Fibroblast of skin of left quadriceps (primary cell): ENCODE measurements at regions not wholly inside any gene's neighbourhood (a gene's known extent, or its start where the extent isn't known, plus 50 kb on each side); places are given as distances from the start of the nearest gene placed in this dataset.
A peak's percentile ranks its signal among the peaks of the same experiment; 100 is the strongest.
"Not testable (repeated sequence)": the region's sequence is repeated elsewhere in the genome, so short reads cannot be mapped to it uniquely, and the experiment has no call there.

Experiments
- DNase-seq, 2 experiments: peaks; one replicate each; pipeline ENCODE4 v3.0.0-alpha.2; 2013; ENCODE audit warnings: low read depth in 2 of 2

DNA sequence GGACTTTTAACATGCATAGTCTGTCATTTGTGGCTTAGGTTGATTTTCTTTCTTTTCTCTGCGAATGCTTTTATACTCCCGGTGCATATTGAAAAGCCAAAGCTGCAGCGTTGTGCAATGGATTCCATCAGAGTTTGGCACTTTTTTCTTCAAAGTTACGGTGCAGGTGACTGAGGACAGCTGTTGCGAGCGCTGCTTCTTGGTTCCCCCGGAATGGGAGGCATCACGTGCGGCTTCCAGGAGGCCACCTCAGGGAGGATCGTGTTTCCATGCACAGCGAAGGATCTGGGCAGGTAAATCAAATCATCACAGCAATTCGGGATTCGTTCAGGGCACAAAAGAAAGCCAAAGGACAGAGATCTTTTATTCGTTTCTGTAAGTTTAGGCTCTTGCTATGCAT is 109.6 kb upstream of the ALKAL2 start:
- DNase-seq, result no peak

DNA sequence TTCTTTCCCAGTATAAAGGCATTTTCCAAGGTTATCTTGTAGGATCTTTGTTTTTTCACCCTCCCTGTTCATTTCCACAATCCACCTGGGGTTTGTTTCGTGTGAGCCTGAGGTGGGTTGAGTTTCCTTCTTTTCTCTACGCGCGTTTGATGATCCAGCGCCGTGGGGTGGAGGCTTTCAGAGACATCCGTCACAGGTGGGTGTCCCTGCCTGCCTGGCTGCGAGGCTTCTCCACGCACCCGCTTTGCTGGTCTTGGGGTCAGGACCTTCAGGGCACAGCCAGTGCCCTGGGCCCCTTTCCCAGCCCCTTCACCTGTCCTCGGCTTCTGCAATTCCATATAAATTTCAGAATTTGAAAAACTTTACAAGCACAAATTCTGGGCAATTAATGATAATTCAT is 109.0 kb upstream of the ALKAL2 start:
- DNase-seq, result no peak

DNA sequence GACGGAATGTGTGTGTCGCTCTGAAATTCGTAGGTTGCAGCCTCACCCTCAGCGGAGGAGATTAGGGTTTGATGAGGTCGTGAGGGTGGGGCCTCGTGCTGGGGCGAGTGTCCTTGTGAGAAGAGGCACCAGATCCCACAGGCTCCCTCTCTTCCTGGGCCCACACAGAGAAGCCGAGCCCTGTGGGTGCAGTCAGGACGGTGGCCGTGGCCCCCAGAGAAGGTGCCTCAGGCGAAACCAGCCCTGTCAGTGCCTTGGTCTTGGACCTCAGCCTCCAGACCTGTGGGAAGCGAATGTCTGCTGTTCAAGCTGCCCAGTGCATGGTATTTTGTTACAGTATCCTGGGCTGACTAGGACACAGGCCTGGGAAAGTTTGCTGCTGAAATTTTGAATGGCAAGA is 108.0 kb upstream of the ALKAL2 start:
- DNase-seq, result no peak

DNA sequence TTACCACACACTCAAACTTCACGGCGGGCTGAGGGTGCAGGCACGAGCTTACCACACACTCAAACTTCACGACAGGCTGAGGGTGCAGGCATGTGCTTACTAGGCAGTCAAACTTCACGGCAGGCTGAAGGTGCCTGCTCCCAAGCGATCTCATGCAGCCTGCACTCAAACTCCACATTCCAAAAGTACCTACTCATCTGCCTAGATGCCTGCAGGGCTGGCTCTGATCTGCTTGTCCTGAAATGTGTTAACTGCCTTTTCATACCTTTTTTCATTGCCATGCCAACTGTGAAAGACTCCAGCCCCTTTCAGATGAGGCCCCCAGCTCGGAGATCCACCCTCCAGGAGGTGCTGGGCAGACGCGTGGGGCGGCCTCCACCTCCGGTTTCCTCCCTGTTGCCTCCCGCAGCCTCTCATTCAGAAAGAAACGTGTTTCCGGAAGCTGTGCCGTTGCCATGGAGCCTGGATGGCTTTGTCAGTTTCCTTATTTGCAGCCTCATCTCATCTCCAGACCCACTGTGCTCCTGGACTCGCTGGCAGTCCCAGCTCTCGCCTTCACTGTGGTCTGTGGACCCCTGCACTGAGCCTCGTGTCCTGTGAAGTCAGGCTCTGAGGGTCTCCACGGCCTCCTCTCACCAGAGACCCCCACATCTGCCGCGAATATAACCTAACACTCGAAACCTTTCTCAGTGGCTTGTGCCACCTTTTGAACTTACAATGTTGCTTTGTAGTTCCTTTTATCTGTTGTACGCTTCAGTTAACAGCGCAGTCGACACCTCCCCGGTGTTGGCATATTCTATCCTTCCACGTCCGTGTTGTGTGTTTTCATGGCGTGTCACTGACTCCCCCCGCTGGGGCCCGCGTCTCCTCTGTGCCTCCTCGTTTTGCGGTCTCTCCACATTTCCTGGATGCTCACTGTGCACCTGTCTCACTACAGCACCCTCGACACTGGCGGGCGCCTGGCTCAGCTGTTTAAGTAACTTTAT is 106.1 kb upstream of the ALKAL2 start:
- peak; percentile 1 to 7 for DNase-seq

DNA sequence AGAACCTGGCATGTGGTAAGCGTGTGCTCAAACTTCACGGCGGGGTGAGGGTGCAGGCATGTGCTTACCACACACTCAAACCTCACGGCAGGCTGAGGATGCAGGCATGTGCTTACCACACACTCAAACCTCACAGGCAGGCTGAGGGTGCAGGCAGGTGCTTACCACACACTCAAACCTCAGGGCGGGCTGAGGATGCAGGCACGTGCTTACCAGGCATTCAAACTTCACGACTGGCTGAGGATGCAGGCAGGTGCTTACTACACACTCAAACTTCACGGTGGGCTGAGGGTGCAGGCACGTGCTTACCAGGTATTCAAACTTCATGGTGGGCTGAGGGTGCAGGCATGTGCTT is 105.0 kb upstream of the ALKAL2 start:
- DNase-seq, result no peak

DNA sequence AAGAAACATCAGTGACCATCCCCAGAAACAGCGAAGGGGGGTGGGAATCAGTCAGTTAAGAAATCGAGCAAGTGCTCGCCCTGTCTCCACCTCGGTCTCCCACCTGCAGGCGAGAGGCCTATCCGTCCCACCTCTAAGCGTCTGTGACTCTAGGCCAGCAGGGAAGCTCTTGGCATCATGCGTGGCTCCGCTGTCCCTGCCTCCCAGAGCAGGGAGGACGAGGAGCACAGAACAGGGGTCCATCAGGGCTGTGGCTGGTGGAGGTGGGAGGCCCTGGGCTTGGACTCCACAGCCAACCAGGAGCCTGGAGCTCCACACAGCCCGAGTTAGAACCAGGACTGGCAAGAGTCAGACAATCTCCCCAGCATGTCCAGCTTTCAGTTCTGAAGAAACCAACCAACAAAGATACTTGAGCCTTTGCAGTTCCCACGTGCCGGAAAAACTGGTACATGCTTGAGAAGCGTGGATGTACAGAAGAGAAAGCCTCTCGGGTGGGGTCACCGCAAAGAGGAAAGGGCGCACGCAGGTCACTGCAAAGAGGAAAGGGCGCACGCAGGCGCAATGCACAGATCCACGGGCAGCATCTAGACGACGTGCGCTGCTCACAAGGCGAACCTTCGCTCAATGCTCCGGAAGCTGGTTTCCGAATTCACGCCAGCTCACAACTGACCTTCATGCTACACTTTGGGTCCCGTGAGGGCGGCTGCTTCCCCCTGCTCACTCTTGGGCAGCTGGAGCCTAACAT is 104.5 kb upstream of the ALKAL2 start:
- no peak for DNase-seq

DNA sequence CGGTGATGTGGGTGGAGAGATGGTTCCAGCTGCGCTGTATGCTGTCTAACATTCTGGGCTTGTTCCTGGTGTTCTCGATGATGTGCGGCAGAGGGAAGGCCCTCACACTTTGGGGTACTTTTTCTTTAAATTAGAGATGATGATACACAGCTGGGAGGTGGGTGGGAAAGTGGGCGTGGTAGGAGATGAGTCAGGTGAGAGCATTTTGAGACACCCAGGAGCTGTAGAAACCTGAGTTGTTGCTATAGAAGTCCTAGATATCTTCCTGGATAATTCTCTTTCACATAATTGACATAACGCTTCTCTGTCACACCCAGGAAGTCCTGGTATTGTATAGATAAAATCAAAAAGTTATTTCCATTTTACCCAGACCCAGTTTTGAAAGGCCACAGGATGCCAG is 103.8 kb upstream of the ALKAL2 start:
- no peak for DNase-seq

DNA sequence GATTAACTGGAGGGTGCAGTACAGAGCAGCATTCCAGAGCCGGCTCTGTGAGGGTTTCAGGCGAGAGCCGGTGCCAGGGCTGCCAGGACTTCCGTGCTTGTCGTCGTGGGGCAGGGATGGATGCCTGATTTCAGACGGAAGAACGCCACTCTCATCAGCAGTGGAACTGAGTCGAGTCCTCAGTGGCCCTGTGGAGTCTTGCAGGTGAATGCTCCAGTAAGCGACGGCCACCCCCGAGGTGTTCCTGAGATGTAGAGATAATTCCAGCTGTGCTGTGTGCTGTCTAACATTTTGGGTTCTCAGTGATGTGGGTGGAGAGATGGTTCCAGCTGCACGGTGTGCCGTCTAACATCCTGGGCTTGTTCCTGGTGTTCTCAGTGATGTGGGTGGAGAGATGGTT is 103.1 kb upstream of the ALKAL2 start:
- no peak for DNase-seq

DNA sequence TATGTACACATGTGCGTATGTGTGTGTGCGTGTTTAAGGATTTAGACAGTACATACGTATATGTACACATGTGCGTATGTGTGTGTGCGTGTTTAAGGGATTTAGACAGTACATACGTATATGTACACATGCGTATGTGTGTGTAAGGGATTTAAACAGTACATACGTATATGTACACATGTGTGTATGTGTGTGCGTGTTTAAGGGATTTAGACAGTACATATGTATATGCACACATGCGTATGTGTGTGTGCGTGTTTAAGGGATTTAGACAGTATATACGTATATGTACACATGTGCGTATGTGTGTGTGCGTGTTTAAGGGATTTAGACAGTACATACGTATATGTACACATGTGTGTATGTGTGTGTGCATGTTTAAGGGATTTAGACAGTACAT is 102.1 kb upstream of the ALKAL2 start:
- not testable (repeated sequence) for DNase-seq

DNA sequence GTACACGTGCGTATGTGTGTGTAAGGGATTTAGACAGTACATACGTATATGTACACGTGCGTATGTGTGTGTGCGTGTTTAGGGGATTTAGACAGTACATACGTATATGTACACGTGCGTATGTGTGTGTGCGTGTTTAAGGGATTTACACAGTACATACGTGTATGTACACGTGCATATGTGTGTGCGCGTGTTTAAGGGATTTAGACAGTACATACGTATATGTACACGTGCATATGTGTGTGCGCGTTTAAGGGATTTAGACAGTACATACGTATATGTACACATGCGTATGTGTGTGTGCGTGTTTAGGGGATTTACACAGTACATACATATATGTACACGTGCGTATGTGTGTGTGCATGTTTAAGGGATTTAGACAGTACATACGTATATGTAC is 100.9 kb upstream of the ALKAL2 start:
- DNase-seq, result not testable (repeated sequence)

DNA sequence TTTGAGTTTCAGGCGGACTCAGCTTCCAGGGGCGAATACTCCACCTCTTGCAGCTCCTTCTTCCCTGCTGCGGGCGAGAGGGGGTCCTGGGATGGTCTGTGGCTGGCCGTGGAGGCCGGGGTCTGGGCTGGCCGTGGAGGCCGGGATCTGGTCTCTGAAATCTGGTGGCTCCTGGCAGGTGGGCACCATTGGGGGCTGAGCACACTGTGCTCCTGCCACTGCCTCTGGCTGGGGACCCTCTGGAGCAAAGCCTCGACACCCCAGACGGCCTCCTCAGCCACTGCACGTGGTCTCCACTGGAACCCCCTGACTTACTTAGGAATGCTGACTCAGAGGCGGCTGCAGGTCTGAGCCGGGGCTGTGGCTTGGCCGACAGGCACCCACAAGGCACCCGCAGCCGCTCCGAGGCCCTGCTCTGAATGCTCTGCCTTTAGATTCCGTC is 100.1 kb upstream of the ALKAL2 start:
- DNase-seq, result no peak

DNA sequence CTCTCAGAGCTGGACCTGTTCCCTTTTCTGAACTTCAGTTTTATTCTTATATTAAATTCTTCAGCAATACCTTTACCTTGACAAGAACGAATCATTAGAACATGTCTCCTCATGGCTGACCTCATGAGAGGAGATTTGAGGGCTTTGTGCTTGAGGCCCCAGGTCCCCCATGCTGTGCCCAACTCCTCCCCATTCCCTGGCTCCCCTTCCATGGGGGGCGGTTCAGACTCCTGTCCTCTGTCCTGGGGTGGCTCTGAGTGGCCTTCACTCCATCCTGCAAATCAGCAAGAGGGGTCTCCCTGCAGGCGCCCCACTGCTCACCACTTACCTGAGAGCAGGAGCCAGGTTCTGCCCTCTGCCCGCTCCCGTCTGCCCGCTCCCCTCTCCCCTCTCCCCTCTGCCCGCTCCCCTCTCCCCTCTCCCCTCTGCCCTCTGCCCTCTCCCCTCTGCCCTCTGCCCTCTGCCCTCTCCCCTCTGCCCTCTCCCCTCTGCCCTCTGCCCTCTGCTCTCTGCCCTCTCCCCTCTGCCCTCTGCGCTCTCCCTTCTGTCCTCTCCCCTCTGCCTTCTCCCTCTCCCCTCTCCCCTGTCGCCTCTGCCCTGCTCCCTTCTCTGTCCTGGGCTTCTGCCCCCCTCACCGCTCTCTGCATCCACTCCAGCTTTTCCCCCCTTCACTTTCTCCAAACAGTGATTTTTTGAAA is 98.7 kb upstream of the ALKAL2 start:
- no peak for DNase-seq

DNA sequence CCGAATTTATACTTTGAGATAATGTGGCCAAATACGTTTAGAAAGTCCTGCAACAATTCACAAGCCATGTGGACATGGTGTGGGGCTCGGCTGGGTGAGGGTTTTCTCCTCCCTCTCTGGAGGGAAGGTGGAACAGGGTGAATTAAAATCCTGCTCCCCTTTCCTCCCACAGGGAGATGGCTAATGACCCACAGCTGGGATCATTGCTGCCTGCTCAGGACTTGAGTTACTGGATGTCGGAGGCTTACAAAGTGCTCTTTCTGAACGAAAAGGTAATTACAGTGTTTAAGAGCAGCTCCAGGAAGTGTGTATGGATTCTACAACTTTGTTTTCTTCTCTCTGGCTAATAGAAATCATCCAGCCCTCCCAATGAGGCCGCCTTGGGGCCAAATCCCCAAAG is 97.9 kb upstream of the ALKAL2 start:
- no peak for DNase-seq

DNA sequence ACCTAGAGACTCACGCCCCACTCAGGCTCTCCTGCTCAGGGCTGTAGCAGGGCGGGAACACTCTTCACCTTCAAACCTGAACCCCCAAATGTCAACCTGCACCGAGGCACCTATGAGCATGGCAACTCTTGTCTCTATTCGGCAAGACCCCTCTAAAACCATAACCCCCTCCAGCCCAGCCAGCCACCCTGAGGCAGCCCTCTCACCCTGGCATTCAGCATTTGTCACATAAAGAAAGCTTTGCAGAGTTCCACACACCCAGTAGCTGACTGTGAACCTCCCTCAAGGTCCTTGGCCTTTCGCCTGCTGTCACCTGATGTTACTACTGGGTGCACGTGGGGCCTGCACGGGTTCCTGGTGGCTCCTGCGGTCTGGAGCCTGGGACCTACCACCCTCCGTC is 97.2 kb upstream of the ALKAL2 start:
- no peak for DNase-seq

DNA sequence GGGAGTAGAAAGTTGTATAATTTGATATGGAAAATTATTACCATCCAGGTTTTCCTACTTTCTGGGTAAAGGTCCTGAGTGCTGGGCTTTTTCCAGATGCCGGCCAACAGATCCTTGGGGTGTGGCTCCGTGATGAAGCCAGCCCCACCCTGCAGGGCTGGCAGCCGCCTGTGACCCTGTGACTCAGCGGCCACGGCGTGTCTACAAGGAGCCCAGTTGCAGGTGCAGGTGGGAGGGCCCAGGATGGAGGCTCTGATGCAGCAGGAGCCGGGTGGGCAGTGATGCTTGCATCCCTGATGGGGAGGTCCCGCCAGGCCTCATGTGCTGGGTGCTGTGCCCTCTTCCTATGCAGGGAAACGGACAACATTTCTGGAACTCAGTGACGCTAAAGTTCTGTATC is 96.0 kb upstream of the ALKAL2 start:
- no peak for DNase-seq

DNA sequence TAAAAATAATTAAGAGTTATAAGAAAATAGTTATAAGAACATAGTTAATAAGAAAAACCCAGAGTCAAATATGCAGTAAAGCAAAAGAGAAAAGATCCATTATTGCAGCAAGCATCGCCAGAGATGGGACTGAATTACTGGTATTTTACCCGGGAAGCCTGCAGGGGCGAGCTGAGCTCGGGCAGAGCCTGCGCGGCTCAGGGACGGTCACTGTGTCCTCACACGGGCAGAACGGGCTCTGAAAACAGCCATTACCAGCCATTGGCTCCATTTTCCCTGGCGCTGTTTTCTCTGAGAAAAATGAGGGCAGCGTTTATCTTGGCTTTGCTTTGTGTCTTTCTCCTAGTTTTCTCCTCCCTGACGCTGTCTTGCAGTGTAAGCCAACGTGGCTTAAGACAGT is 95.3 kb upstream of the ALKAL2 start:
- no peak for DNase-seq

DNA sequence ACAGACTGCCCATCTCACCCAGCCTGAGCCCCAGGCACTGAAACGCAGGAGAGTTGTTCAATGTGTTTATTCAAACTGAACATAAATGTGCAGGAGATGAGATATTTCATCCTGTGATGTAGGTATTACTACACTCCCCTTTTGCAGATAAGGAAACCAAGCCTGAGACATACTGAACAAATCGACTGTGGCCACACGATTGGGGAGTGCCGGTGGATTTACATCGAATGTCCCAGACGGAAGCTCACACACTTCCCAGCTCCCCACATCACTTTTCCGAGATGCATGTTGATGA is 94.8 kb upstream of the ALKAL2 start:
- DNase-seq, result no peak

DNA sequence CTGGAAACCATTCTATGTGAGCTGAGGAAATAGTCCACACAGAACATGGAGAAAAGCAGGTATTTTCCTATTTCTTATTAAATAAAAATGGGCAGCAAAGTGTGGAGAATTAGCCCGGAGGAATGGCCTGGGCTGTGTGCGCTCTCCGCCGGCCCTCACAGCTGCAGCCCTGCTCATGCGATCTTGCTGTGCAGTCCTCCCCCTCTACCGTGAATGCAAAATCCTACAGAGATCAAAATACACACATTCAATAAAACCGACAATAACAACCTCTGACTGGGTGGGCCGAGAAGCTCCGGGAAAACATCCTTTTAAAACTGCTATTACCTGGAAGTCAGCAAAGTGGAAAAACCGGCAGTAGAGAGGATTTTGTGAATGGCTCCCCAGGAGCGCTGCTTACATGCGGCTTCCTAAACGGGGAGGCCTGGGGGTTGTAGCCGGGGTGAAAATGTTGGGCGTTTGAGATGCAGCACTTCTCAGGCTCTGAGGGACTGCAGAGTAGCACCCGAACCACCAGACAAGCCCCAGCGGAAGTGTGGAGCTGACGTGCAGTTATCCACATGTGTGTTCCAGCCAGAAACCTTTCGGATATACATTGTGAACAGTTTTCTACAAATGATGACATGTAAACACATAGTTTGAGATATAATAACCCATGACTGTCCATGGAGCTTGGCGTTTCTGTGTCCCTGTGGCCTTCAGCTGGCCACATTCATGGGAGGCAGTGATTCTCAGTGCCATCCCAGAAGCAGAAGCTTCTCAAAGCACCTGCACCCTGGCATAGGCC is 94.2 kb upstream of the ALKAL2 start:
- DNase-seq, result no peak

DNA sequence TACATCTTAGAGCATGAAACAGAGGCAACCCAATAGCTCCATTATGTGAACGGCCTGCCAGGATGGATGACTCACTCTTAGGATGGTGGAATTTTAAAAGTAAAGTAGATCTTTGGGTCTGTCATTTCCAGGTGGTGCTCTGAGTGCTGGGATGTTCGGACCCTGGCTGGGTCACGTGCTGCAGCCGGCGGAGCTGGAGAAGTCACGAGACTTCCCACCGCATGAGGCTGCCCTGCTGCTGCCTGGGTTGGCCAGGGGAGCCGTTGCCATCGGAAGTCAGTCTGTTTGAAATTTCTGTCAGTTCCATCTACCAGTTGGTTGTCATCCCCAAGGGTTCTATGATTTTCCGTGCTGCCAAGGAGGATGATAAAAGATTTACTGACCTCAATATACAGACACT is 93.3 kb upstream of the ALKAL2 start:
- DNase-seq, result no peak

DNA sequence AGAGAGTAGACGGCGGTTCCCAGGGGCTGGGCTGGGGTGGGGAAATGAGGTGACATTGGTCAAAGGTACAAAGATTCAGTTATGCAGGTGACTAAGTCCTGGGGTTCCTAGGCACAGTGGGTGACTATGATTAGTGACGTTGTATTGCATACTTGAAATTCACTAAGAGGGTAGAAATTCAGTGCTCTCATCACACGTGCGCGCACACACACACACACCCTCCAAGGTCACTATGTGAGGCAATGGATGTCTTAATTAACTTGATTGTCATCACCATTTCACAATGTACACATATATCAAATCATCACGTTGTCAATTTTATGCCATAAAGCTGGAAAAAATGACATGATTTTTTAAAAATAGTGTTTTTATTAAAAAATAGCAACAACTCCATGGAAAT is 92.9 kb upstream of the ALKAL2 start:
- DNase-seq, result no peak

DNA sequence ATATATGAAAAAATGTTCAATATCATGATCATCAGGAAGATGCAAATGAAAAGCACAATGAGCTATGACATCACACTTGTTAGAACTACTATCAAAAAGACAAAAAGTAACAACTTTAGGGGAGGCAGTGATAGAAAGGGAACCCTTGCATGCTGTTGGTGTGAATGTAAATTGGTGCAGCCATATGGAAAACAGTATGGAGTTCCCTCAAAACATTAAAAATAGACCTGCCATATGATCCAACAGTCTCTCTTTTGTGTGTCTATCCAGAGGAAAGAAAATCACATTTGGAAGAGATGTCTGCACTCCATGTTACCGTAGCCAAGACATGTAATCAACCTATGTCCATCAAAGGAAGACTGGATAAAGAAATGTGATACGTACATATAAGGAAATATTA is 92.3 kb upstream of the ALKAL2 start:
- no peak for DNase-seq

DNA sequence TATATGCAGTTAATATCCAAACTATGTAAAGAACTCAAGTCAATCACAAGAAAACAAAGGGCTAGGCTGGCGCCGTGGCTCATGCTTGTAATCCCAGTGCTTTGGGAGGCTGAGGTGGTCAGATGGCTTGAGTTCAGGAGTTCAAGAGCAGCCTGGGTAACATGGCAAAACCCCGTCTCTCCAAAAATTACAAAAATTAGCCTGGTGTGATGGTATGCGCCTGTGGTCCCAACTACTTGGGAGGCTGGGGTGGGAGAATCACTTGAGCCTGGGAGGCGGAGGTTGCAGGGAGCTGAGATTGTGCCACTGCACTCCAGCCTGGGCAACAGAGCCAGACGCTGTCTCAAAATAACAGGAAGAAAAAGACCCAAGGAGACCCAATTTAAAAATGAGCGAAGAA is 91.9 kb upstream of the ALKAL2 start:
- no peak for DNase-seq
